ENCODE measurements at regions not wholly inside any gene's neighbourhood (a gene's known extent, or its start where the extent isn't known, plus 50 kb on each side); places are given as distances from the start of the nearest gene placed in this dataset.

DNA sequence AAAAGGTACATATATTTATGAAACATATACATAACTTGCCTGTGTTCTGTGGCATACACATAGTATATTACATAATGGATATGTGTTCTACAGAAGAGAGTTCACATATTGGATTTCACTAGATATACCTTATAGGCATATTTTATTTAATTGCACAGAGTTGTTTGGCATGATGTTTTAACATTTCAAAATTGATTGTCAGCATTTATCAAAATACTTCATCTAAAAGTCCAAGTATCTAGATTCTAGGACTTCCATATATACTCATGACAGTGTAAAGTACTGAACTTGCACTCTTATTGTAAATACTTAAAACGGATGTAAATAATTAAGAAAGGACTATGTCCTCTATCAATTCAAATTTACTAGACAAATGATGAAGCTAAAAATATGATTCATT is 995.3 kb upstream of the LRRTM1 start:
- no peak overlapping the region for H3K4me3 Mint-ChIP-seq
- no peak overlapping the region for H3K27ac Mint-ChIP-seq
- no peaks in the 10 kb centered on the region for H3K4me1 Mint-ChIP-seq
- no peak for DNase-seq
- H3K36me3 Mint-ChIP-seq: peaks cover 0 to 3% (median 0%) of the 10 kb centered on the region in 3 donors
- H3K27me3 Mint-ChIP-seq (ENCODE audit: low read depth in 3 of 3): no peaks in the 10 kb centered on the region
- H3K9me3 Mint-ChIP-seq: peaks cover 21 to 63% (median 31%) of the 10 kb centered on the region in 6 donors

DNA sequence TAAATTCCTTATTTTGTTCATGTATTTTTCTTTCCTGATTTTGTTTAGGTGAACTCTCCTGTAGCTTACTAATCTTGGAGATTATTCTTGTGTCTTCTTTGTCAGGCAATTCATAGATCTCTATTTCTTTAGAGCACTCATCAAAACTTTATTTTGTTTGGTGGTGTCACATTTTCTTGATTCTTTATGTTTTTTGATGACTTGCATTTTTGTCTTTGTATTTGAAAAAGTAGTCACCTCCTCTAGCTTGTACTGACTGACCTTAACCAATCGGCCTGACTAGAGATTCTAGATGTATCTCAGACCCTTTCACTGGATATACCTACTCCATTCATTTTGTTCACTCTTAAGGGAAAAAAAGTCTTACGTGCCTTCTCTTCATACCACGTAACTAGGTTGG is 986.3 kb upstream of the LRRTM1 start:
- no peak for DNase-seq

DNA sequence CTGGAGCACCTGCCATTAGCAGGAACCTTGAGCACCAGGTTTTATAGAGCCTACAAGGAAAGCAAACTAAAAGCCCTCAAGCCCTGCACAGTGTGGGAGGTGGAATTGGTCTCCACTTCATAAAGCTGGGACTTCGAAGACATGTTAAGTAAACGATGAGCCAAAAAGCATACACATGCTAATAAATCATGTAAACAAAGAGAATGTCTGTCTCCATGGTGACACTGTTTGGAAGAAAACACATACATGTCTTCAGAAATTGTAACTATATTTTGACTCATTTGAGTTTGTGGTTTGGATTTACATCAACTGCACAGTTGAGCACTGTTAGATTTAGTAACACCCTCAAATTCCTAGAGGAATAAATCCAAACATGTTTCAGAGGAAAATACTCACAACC is 978.5 kb upstream of the LRRTM1 start:
- H3K9me3 Mint-ChIP-seq: peaks cover 9 to 36% (median 21%) of the 10 kb centered on the region in 6 donors
- no peaks in the 10 kb centered on the region for H3K36me3 Mint-ChIP-seq
- H3K27me3 Mint-ChIP-seq (ENCODE audit: low read depth in 3 of 3): peaks cover 0 to 2% (median 0%) of the 10 kb centered on the region in 3 donors
- no peak for DNase-seq
- H3K27ac Mint-ChIP-seq: no peak overlapping the region
- no peak overlapping the region for H3K4me3 Mint-ChIP-seq
- no peaks in the 10 kb centered on the region for H3K4me1 Mint-ChIP-seq

More for the DNA sequence above, 986.3 kb upstream of the LRRTM1 start:
- H3K4me1 Mint-ChIP-seq: no peaks in the 10 kb centered on the region
- H3K27me3 Mint-ChIP-seq (ENCODE audit: low read depth in 3 of 3): no peaks in the 10 kb centered on the region
- no peaks in the 10 kb centered on the region for H3K36me3 Mint-ChIP-seq
- no peak overlapping the region for H3K4me3 Mint-ChIP-seq
- H3K9me3 Mint-ChIP-seq: peaks cover 20 to 56% (median 33%) of the 10 kb centered on the region in 6 donors
- H3K27ac Mint-ChIP-seq: no peak overlapping the region

DNA sequence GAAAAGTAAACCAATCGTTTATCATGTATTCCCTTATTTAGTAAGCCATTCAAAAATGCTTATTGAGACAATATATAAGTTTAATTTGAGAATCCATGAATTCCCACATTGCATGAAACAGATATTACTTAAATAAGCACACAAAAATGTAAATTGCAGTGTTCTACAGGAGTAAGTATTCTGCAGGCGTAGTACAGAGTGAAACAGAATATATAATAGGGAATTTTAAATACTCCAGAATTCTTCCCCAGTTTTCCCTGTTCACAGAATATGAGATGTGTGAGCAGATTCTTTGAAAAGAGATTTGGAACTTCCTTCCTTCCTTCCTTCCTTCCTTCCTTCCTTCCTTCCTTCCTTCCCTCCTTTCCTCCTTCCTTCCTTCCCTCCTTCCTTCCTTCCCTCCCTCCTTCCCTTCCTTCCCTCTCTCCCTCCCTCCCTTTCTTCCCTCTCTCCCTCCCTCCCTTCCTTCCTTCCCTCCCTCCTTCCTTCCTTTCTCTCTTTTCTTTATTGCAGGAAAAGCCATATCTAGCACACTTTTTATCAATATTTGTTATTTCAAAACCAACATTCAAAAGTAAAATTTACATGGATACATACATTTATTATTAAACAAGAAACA is 977.7 kb upstream of the LRRTM1 start:
- no peak for DNase-seq
- Mint-ChIP-seq H3K27me3 (ENCODE audit: low read depth in 3 of 3) (peaks cover 0 to 2% (median 0%) of the 10 kb centered on the region in 3 donors), H3K36me3 (no peaks in the 10 kb centered on the region), H3K4me1 (no peaks in the 10 kb centered on the region), H3K9me3 (peaks cover 8 to 35% (median 18%) of the 10 kb centered on the region in 6 donors), H3K27ac (no peak overlapping the region), H3K4me3 (no peak overlapping the region)

DNA sequence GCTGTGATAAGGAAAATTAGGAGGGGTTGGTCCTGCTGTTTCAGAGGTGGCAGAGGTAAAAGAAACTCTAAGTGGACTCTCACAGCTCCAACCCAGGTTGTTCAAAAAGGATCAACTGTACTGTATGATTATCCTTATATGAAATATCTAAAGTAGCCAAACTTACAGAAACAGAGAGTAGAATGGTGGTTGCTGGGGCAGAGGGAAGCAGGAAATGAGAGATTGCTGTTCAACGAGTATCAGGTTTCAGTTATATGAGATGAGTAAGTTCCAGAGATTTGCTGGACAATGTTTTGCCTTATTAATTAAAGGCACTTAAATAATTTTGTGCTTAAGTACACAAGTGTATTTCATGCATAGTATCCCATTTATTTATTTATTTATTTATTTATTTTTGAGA is 972.0 kb upstream of the LRRTM1 start:
- Mint-ChIP-seq H3K4me3 (no peak overlapping the region), H3K4me1 (no peaks in the 10 kb centered on the region), H3K36me3 (peaks cover 0 to 6% (median 0%) of the 10 kb centered on the region in 3 donors), H3K9me3 (peaks cover 12 to 54% (median 22%) of the 10 kb centered on the region in 6 donors), H3K27ac (no peak overlapping the region), H3K27me3 (ENCODE audit: low read depth in 3 of 3) (no peaks in the 10 kb centered on the region)
- DNase-seq: no peak

DNA sequence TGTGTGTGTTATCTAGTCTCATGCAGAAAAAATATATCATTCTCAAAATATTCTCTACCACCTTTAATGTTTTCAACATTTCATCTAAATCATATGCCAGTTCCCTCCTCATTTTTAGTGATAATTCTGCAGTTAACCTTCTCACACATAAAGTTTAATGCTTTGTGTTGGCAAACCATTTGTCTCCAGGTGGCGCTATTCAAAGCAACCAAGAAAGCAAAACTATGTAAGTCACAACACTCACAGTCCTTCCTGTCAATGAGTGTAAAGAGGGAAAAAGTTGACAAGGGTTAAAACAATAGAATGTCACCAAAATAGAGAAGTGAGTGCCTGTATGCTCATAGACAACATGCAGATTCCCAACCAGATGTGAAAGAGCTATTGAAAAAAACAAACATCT is 961.6 kb upstream of the LRRTM1 start:
- H3K4me1 Mint-ChIP-seq: no peaks in the 10 kb centered on the region
- H3K4me3 Mint-ChIP-seq: no peak overlapping the region
- H3K27me3 Mint-ChIP-seq (ENCODE audit: low read depth in 3 of 3): no peaks in the 10 kb centered on the region
- no peak overlapping the region for H3K27ac Mint-ChIP-seq
- peaks cover 10 to 62% (median 36%) of the 10 kb centered on the region in 6 donors for H3K9me3 Mint-ChIP-seq
- no peaks in the 10 kb centered on the region for H3K36me3 Mint-ChIP-seq
- DNase-seq: no peak

DNA sequence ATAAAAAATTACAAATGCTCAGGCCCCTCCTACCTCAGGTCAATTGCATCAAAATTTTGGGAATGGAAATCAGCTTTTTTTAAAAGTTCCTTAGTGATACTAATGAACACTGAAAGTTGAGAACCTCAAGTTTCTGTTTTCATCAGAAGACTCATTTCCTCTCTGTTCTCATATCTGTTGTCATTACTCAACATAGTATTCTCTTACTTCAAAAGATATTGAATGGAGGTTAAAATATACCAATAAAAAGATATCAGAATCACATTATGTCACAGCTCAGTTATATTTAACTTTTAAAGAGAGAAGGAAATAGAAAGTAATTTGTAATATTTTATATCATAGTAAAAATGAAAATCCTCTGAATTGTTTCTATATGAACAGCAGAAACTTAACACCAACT is 959.4 kb upstream of the LRRTM1 start:
- peaks cover 11 to 58% (median 24%) of the 10 kb centered on the region in 6 donors for H3K9me3 Mint-ChIP-seq
- H3K4me3 Mint-ChIP-seq: no peak overlapping the region

DNA sequence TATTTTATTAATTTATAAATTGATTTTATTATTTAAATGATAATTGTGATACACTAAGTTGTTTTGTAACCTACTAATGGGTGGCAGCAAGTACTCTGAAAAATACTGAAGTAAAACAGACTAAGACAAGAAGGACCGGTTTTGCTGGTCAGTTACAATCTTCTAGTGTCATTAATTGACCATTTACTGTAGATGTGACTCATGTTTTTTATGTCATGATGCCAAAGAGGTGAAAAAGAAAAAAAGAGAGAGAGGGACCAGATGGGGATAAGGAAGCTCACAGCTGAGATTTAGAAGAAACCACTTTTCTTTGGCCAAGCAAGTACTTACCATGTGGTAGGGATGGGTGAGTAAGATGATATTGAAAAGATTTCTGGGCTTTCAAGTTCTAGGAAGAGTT is 955.8 kb upstream of the LRRTM1 start:
- DNase-seq: no peak
- H3K27ac Mint-ChIP-seq: no peak overlapping the region
- H3K4me3 Mint-ChIP-seq: no peak overlapping the region
- peaks cover 6 to 47% (median 17%) of the 10 kb centered on the region in 6 donors for H3K9me3 Mint-ChIP-seq
- no peaks in the 10 kb centered on the region for H3K36me3 Mint-ChIP-seq
- peaks cover 0 to 2% (median 0%) of the 10 kb centered on the region in 3 donors for H3K27me3 Mint-ChIP-seq (ENCODE audit: low read depth in 3 of 3)
- H3K4me1 Mint-ChIP-seq: no peaks in the 10 kb centered on the region

More for the DNA sequence above, 959.4 kb upstream of the LRRTM1 start:
- Mint-ChIP-seq H3K27ac (no peak overlapping the region), H3K4me1 (no peaks in the 10 kb centered on the region), H3K36me3 (no peaks in the 10 kb centered on the region), H3K27me3 (ENCODE audit: low read depth in 3 of 3) (peaks cover 0 to 2% (median 0%) of the 10 kb centered on the region in 3 donors)
- no peak for DNase-seq

DNA sequence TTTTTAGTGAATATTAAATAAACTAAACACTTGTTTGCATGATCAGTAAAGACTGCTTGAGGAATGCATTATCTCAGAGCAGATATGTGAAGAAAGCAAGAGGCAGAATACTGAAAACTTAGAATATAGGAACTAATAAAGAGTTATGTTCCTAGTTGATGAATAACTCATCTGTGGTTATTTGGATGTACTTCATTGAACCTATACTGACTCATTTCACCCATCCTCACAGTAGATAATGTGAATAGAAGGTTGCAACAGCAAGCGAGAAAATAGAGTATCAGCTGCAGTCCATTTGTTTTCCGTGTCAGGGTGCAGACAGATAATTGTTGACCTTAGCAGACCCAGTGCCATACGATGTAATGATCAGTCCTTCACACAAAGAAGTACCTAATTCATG is 945.7 kb upstream of the LRRTM1 start:
- DNase-seq: no peak
- no peak overlapping the region for H3K27ac Mint-ChIP-seq
- H3K27me3 Mint-ChIP-seq (ENCODE audit: low read depth in 3 of 3): peaks cover 0 to 3% (median 0%) of the 10 kb centered on the region in 3 donors
- no peak overlapping the region for H3K4me3 Mint-ChIP-seq
- no peaks in the 10 kb centered on the region for H3K36me3 Mint-ChIP-seq
- H3K9me3 Mint-ChIP-seq: peaks cover 10 to 55% (median 31%) of the 10 kb centered on the region in 6 donors
- no peaks in the 10 kb centered on the region for H3K4me1 Mint-ChIP-seq

DNA sequence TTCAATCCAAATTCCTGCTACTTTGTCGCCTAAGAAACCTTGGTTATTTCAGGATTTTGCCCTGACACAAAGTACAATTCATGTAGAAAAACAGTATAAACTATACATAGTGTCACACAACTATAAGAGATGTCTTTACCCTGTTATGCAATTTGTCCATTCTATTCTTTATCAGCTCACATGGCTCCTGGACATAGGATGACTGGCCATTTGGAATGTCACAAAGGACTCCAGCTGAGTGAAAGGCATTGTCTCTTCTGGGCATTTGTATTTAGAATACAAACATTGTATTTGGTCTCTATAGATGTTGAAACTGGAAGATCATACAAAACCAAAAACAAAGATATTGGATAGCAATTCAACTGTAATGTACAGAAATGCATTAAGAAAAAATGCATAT is 944.6 kb upstream of the LRRTM1 start:
- Mint-ChIP-seq H3K4me1 (no peaks in the 10 kb centered on the region), H3K4me3 (no peak overlapping the region), H3K36me3 (no peaks in the 10 kb centered on the region), H3K27ac (no peak overlapping the region), H3K27me3 (ENCODE audit: low read depth in 3 of 3) (peaks cover 0 to 3% (median 0%) of the 10 kb centered on the region in 3 donors), H3K9me3 (peaks cover 12 to 51% (median 30%) of the 10 kb centered on the region in 6 donors)
- DNase-seq: no peak

DNA sequence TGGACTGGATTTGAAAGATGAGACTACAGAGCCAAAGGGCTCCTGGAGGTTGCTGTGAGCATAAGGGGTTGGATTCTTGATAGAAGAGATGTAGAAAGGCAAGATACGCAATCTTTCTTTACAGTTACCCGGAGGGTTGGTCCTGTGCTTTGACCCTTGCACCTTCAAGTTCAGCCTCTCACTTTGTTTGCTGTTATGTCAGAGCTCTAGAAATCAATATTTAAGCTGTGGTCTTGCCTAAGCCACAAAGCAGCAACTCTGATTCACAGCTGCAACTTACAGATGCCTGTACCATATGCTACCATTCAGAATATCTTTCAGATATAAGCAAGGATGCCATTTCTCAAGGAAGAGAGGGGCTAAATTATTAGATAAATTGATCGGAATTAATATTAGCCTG is 943.1 kb upstream of the LRRTM1 start:
- Mint-ChIP-seq H3K36me3 (no peaks in the 10 kb centered on the region), H3K4me1 (no peaks in the 10 kb centered on the region), H3K27me3 (ENCODE audit: low read depth in 3 of 3) (peaks cover 0 to 3% (median 0%) of the 10 kb centered on the region in 3 donors), H3K27ac (no peak overlapping the region), H3K4me3 (no peak overlapping the region), H3K9me3 (peaks cover 8 to 51% (median 29%) of the 10 kb centered on the region in 6 donors)
- no peak for DNase-seq

DNA sequence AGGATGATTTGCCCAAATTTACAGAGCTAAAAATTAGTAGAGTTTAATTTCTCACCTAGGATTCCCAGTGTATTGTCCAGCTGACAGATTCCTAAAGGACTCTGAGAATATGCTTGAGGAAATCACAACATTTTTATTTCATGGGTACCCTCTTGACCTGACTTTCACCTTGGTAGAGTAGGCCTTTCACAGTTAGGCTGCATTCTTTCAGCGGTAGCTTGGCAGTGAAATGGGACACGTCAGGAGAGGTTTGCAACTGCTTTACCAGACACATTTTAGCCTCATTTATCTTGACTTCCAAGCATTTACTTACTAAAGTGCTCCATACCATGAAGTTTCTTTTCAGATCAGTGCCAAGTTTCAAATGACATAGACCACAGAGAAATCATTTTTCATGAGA is 937.9 kb upstream of the LRRTM1 start:
- H3K27ac Mint-ChIP-seq: no peak overlapping the region
- peaks cover 8 to 62% (median 22%) of the 10 kb centered on the region in 6 donors for H3K9me3 Mint-ChIP-seq
- no peak overlapping the region for H3K4me3 Mint-ChIP-seq
- no peak for DNase-seq
- H3K36me3 Mint-ChIP-seq: no peaks in the 10 kb centered on the region
- no peaks in the 10 kb centered on the region for H3K4me1 Mint-ChIP-seq
- peaks cover 0 to 3% (median 0%) of the 10 kb centered on the region in 3 donors for H3K27me3 Mint-ChIP-seq (ENCODE audit: low read depth in 3 of 3)

DNA sequence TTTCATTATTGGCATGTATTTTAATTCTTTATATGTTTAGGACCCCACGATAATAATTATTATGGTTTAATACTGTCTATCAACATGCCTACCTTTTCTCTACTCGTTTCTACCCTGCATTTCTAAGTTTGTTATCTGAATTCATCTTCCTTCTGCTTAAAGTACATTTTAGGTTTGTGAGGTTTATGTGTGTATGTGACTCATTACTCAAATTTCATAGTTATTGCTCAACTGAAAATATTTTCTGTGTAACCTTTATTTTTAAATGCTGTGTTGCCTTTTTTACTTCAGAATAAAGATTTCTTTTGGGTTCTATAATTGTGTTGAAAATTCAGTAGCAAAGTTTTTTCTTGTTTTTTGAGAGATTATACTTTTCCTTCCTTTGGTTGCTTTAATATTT is 933.9 kb upstream of the LRRTM1 start:
- no peak overlapping the region for H3K27ac Mint-ChIP-seq
- H3K27me3 Mint-ChIP-seq (ENCODE audit: low read depth in 3 of 3): peaks cover 0 to 3% (median 0%) of the 10 kb centered on the region in 3 donors
- no peaks in the 10 kb centered on the region for H3K4me1 Mint-ChIP-seq
- DNase-seq: no peak
- H3K9me3 Mint-ChIP-seq: peaks cover 5 to 62% (median 28%) of the 10 kb centered on the region in 6 donors
- no peak overlapping the region for H3K4me3 Mint-ChIP-seq
- H3K36me3 Mint-ChIP-seq: no peaks in the 10 kb centered on the region

DNA sequence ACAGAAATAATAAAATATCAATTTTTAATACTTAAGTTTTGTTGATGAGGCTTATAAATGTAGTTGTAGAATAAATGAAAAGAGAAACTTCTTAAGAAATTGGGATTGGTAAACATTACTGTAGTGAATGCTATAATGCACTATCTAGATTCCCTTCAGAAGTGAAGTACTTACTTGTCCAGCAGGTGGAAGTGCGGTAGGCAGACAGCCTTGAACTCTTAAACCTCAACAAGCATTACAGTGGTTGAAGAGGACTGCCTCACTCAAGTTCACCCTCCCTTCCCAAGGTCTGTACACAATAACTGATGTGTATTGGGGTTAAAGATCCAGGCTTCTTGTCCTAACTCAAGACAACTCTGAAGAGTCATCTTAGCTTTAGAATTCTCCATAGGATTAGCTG is 931.0 kb upstream of the LRRTM1 start:
- no peaks in the 10 kb centered on the region for H3K4me1 Mint-ChIP-seq
- no peak overlapping the region for H3K4me3 Mint-ChIP-seq
- no peak for DNase-seq
- H3K9me3 Mint-ChIP-seq: peaks cover 20 to 70% (median 42%) of the 10 kb centered on the region in 6 donors
- no peaks in the 10 kb centered on the region for H3K36me3 Mint-ChIP-seq
- peaks cover 0 to 3% (median 0%) of the 10 kb centered on the region in 3 donors for H3K27me3 Mint-ChIP-seq (ENCODE audit: low read depth in 3 of 3)
- H3K27ac Mint-ChIP-seq: no peak overlapping the region

DNA sequence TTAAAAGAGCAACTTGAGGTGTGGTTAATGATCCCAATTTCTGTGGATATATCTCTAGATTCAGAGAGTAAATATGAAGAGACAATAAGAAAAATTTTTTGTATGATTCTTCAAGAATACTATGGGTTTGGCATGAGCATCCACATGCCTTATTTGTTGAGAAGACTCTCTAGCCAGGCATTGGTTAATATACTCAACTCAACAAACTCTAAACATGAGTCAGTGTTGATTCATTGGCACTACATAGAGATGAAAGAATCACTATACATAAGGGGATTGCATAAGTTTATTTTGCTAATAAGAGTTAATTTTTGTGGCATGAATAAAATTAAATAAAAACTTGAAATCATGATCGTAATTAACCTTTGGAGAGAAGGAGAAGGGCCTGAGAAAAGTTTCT is 930.2 kb upstream of the LRRTM1 start:
- H3K9me3 Mint-ChIP-seq: peaks cover 19 to 68% (median 43%) of the 10 kb centered on the region in 6 donors
- no peak overlapping the region for H3K4me3 Mint-ChIP-seq
- no peak for DNase-seq
- H3K27ac Mint-ChIP-seq: no peak overlapping the region
- H3K4me1 Mint-ChIP-seq: no peaks in the 10 kb centered on the region
- peaks cover 0 to 3% (median 0%) of the 10 kb centered on the region in 3 donors for H3K27me3 Mint-ChIP-seq (ENCODE audit: low read depth in 3 of 3)
- H3K36me3 Mint-ChIP-seq: no peaks in the 10 kb centered on the region
